Activated T-cell treated with anti-CD3 and anti-CD28 coated beads for 4 hours (primary cell): ENCODE measurements at regions not wholly inside any gene's neighbourhood (a gene's known extent, or its start where the extent isn't known, plus 50 kb on each side); places are given as distances from the start of the nearest gene placed in this dataset.
"Not testable (repeated sequence)": the region's sequence is repeated elsewhere in the genome, so short reads cannot be mapped to it uniquely, and the experiment has no call there.

Experiments used
- DNase-seq: peaks from one replicate; pipeline ENCODE4 v3.0.0-alpha.2; 2020

DNA sequence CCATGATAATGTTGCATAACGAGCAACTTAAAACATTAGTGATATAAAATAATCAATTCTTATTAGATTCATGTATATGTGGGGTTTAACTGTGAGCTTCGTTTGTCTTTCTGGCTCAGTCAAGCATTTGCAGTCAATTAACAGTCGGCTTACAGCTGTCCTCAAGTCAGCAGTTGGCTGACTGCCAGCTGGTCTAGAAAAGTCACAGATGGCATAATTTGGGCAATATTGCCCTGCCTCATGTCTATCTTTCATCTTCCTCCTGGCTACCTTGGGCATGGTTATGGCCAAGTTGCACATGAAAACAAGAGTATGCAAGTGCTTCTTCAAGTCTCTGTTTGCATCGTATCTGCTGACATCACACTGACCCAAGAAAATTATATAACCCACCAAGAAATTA, 186.1 kb upstream of the ZWINT start:
- no peak for DNase-seq

DNA sequence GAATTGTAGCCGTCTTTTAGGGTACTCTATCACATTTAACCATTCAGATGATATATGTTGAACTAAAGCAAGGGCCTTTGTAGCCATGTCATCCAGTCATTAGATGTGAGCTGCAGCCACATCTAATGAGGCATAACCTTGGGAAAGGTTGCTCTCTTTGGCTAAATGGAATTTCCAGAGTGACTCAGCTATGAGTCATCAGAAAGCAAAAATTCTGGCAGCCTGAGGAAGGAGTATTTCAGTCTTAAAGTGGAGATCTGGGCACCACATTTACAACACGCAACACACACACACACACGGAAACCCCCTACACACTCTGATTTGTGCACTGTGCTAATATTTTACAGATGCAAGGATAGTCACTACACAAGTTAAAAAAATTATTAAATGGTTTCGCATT, 176.9 kb upstream of the ZWINT start:
- DNase-seq: no peak

DNA sequence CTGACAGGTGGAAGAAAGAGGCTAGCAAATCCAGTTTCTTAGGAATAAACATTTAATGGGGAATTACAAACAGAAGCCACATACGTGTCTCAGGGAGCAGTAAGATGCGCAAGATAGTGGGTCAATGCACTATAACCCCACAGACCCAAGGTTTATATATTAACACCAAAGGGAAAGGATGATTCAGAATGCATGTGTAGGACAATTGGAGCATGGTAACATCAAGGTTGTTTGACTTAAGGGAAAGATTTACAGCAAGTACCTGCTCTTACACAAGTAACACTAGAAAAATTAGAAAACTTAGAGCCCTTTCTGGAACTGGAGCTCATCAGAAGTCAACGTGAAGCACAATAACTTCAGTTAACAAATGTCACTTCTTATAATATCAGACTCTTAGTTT, 161.1 kb upstream of the ZWINT start:
- DNase-seq: no peak

DNA sequence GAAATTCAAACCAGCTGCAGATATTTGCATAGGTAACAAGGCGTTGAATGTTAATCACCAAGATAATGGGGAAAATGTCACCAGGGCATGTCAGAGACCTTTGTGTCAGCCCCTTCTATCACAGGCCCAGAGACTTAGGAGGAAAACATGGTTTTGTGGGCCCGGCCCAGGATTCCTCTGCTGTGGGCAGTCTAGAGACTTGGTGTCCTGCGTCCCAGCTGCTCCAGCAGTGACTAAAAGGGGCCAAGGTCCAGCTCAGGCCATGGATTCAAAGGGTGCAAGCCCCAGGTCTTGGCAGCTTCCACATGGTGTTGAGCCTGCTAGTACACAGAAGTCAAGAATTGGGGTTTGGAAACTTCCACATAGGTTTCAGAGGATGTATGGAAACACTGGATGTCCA, 147.5 kb upstream of the ZWINT start:
- no peak for DNase-seq

DNA sequence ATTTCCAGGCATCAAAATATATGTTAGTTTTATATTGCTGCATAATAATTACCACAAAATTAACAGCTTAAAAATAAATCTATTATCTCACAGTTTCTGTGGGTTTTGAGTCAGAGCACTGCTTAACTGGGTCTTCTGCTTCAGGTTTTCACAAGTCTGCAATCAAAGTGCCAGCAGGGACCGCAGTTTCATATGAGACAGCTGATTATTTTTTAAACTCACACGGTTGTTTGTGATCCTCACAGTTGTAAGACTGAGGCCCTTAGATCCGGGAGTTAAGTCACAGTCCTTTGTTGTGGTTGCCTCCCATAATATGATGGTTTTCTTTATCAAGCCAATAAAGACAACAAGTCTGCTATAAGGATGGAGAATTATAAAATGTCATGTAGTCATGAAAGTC, 146.0 kb upstream of the ZWINT start:
- DNase-seq: no peak

DNA sequence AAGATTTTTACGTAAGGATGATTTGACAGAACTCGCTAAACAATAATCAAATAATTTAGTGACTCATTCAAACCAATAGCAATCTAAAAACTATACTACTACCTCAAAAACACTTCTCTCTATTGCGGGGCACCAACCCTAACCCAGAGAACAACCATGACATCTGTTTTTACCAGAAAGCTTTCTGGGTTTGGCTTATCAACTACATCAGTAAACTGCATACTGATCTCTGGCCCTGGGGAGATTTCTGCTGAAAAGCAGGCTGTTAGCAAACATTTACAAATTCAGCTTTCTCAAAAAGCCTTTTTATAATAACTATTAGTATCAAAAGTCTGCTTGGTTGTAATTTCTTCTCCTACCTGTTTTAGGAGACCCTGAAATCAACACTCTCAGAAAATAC, 144.5 kb upstream of the ZWINT start:
- DNase-seq: no peak

DNA sequence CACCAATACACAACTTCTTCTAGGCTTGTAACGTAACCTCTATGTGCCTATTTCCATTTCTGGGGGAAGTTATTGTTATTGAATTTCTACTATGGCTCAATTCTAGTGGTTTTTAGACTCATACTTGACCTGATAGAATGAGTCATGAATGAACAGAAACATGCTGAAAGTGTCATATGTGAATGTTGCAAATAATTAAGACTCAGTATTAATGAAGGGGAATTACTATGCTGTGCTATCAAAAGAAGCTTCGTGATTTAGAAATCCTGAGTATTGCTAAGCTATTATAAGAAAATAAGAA, 135.1 kb upstream of the ZWINT start:
- no peak for DNase-seq

DNA sequence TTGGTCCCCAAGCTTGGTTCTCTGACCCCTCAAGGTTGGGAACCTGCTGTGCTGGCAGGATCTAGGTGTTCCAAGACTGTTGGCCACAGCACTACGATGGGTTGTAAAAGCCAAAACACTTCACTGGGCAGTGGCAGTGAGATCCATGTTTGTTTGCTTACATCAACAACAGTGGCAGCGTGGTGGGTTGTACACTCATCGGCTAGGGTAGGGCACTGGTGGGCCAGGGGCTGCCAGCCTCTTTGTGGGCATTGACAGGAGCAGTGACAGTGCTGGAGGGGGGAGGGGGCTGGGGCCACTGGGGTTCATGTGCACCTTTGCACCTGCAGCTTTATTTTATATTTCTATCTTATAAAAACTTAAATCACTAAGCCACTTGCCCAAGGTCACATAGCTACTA, 126.7 kb upstream of the ZWINT start:
- no peak for DNase-seq

DNA sequence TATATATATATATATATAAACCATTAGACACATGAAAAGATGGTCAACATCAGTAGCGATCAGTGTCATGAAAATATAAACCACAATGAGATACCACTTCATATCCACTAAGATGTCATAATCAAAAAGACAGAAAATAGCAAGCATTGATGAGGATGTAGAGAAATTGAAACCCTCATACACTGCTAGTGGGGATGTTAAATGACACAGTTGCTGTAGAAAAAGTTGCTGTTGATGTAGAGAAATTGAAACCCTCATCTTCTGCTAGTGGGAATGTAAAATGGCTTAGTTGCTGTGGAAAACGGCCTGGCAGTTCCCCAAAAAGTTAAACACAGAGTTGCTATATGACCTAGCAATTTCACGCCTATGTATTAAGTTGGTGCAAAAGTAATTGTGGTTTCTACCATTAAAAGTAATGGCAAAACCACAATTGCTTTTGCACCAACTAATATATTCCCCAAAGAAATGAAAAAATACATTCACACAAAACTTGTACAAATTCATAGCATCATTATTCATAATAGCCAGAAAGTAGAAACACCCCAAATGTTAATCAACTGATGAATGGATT, 120.5 kb upstream of the ZWINT start:
- DNase-seq: no peak

DNA sequence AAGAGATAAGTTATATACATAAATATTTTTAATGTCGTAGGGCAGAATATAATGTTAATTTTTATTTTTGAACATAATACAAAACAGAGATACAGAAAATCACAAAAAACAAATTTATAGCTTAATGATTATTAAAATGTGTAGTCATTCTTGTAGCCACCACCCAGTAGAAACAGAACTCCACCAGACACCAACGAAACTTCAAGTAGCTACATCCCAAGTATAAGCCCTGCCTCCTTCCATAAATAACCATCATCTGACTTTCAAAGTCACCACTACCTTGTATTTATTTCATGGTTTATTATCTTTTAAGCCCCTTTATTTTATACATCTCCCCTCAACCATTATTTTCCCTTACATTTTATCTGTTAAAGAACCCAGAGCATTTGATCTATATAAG, 111.9 kb upstream of the ZWINT start:
- DNase-seq: no peak

DNA sequence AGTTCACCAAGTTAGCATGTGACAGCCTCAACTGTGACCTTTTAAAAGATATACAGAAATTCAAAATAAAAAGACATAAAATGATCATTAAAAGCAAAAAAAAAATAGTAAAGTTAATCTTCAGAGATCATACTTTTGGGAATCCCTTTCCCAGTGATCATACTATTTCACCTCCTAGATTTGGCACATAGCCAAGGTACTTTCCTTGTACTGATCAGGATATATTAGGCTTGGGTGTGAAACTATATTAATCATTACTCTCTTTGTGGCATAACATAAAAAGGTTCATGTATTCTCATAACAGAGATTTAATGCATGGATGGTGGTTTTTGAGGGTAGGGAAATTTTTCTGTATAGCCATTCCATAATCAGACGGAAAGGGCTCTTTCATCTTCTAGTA, 109.6 kb upstream of the ZWINT start:
- no peak for DNase-seq

DNA sequence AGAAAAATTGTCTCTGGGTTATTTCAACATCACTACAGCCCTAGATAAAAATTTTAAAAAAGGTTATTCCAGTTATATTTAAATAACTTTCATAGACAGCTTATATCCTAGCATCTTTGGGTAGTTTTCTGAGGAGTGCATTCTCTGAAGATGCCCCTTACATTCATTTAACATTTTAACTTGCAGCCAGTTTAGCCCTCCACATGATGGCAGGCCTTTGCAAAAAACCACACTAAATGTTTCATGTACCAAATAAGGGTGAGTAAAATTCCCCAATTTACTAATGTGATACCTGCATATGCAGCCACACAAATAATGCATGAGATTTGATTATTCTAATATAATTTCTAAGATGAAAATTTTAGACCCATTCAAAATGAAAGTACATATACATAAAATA, 108.4 kb upstream of the ZWINT start:
- DNase-seq: no peak

DNA sequence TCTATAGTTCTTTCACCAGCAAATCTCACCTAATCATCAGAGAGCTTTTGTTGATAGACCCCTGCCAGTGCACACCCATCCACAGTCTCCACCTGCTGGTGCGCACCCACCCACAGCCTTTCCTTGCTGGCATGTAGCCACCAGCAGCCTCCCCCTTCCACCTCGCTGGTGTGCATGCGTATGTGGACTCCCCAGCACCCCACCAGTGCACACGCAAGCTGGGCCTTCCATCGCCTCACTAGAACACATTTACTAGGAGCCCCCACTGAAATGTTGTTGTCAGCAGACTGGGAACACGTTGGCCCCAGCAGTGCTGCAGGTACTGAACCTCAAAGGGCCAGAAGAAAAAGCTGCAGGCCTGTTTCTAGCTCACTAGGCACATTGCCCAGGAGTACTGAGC, 104.9 kb upstream of the ZWINT start:
- no peak for DNase-seq

DNA sequence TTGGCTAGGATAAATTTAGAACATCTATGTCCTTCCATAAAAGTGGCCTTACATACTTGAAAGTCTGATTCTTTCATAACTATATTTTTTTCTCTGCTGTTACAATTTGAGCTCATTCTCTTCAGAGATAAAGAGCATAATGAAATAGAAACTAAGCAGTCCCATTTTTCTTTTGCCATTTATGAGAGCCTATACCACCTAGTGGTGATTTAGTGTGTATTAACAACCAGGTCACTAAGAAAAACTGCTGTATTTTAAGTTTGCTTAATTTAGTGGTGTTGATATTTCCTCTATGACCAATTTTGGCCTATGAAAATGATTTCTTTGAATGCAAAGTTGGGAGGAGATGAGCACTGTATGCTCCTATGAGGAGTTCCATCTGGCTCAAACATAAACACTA, 88.7 kb upstream of the ZWINT start:
- DNase-seq: no peak

DNA sequence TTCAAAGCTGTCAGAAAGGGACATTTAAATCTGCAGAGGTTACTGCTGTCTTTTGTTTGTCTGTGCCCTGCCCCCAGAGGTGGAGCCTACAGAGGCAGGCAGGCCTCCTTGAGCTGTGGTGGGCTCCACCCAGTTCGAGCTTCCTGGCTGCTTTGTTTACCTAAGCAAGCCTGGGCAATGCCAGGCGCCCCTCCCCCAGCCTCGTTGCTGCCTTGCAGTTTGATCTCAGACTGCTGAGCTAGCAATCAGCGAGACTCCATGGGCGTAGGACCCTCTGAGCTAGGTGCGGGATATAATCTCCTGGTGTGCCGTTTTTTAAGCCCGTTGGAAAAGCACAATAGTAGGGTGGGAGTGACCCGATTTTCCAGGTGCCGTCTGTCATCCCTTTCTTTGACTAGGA, 86.6 kb upstream of the ZWINT start:
- DNase-seq: not testable (repeated sequence)

DNA sequence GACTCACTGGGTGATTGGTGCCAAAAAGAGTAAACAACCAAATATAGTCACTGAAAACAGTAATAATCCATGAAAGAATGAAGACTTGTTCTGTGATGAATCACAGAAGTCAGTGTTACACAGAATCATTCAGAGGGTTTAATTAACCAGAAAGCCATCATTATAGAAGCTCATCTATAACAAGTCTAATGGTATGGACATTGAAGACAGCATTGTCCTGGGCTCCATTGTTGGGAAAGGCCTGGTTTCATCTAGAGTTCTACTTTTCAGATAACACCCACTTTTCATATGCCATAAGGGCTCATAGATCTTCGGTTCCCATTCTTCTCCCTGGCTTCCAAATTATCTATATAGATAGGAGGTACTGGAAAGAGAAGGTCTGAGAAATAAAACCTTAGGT, 80.3 kb upstream of the ZWINT start:
- DNase-seq: not testable (repeated sequence)
